ENCODE measurements at regions not wholly inside any gene's neighbourhood (a gene's known extent, or its start where the extent isn't known, plus 50 kb on each side); places are given as distances from the start of the nearest gene placed in this dataset.

DNA sequence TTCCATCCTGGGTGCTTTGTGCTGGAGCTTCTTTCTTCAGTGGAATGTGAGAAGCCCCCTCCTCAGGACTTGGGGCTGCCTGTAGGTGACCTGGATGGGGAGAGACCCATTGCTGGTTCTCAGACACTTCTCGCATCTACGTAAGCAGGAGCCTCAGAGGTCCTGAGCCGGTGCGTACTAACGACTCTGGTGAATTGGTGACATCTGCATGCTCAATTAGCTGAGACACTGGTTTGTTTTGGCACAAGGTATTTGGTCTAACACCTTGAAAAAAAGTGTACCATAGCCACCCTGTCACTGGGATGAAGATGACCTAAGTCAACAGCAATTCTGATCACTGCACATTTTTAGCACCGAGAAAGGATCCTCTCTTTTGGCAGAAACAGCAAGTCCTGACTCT, 57.7 kb downstream of the LRRC30 start:
- no peak for DNase-seq (ENCODE audit: low read depth in 3 of 3)

DNA sequence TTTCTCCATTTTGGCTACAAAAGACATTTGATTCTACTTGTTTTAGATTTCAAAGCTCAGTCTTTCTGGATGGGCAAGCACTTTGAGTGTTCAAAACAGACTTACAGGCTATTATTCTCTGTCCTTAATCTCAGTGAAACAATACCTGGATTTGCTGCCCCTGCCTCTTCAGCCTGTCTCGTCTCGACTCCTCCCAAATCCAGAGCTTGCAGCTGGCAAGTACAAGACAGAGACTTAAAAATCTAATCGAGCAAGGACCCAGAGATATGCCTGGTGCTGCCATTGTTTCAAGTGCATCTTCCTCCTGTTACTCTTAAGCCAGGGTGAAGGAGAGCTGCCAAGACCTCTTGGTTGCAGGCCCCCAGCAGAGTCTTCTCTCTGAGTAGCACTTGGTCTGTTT, 59.2 kb downstream of the LRRC30 start:
- DNase-seq (ENCODE audit: low read depth in 3 of 3) = no peak

DNA sequence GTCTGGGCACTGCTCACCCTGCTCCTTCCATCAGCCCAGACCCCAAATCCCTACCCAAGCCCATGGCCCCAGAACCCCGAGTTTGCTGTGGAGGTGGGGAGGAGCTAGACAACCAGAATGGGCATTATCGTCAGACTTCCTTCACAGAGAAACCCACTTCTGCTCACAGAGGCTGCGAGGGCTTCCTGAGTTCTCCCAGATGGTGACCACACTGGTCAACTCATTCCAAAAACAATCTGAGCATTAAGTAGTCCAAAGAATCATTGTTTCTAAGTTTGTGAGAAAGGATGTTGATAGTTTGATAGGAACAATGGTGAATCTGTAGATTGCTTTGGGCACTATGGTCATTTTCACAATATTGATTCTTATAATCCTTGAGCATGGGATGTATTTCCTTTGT, 60.2 kb downstream of the LRRC30 start:
- DNase-seq (ENCODE audit: low read depth in 3 of 3) = no peak

DNA sequence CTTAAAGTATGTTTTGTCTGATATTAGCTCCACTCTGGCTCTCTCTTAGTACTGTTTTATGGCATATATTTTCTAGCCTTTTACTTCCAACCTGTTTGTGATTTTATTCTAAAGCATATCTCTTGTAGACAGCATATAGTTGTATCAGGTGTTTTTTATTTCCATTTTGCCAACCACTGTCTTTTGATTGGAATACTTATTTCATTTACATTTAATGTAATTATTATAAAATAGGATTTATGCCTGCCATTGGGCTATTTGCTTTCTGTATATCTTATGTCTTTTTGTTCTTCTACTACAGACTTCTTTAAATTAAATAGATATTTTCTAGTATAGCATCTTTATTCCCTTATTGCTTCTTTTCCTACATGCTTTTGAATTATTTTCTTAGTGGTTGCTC, 67.3 kb downstream of the LRRC30 start:
- no peak for DNase-seq (ENCODE audit: low read depth in 3 of 3)

DNA sequence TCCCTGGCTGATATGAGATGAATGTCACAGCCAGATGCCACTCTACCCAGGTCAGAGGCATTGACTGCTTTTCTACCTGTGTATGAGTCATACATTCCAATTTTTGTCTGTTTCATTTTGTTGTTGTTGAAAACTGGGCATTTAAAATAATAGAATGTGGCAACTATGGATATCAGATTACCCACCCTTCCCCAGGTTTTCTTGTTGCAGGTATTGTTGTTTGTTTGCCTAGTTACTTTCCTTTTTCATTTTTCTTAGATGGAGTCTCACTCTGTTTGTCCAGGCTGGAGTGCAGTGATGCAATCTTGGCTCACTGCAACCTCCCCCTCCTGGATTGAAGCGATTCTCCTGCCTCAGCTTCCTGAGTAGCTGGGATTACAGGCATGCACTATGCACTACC, 70.2 kb downstream of the LRRC30 start:
- no peak for DNase-seq (ENCODE audit: low read depth in 3 of 3)

DNA sequence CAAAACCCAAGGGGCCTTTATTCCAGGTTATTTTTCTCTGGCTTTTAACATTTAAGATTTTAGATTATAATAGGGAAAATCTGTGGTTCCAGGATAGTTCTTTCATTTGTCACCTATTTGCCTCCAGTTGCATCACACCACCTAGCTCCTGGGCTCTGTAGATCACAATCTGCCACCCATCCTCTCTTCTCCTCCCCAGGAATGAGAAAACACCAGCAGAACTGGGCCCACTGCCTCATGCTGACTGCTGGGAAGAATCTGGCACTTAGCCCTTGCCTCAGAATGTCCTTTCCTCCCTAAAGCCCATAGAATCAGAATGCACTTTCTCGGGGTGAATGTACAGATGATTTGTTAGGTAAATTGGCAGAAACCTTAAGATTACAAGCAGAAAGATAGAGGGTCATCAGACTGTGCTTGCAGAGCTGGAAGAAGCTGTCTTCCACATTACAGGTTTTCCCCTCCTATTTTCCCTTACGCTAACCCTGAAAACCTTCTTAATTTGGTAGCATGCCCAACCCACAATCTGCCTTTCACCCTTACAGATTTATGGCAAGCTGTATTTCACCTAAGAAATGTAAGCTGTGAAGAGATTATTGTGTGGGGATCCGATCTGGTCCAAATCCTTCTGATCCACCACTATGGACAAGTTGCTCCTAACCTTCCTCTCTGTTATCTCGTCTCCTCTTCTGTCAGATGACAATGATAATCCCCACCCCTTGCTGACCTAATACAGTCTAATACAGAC, 72.6 kb downstream of the LRRC30 start:
- no peak for DNase-seq (ENCODE audit: low read depth in 3 of 3)

DNA sequence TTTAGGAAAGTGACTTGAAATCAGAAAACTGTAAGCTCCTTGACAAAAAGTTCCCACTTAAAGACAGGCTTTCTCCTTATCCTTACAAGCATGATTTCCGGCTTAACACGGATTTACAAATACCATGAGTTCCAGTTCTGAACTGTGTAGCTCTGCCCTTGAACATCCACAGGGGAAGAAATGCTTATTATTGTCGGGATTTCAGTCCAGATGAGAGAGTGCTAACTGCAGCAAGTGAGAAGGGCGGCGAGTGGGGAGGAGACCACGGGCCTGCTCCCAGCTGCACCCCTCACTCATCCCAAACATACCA, 73.1 kb downstream of the LRRC30 start:
- no peak for DNase-seq (ENCODE audit: low read depth in 3 of 3)

DNA sequence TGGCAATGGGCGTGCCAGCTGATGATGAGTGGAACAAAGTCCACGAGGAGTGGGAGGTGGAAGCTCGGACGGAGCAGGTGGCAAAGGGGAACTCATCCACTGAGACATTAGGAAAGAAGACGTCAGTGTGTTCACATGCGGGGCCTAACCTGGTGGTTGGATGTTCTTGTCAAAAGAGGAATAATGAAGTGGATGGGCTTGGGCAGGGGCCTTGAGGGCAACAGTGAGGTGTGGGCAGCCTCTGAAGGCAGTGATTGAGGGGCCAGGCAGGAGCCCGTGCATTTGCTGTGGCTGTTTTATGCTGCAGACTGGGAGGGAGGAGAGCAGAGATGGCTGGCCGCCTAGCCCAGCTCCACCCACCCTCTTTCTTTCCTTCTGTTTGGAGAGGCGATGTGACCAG, 74.5 kb downstream of the LRRC30 start:
- no peak for DNase-seq (ENCODE audit: low read depth in 3 of 3)

DNA sequence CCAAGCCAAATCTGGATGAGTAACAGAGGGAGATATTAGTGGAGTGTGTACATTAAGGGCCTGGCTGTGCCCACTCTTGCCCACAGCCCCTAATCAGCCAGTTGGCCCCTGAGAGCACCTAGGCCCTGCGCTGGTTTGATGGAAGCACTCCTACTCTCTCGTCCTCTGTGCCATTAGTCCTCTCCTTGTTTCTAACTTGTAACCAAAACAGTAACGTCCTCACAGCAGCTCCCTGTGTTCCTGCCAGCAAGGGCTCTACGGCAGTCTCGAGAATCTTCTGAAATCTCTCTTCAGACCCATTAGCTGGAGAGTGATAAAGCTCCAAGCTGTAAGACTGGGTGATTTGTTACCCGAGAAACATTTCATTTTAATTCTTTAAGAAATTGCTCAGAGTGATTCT, 76.1 kb downstream of the LRRC30 start:
- DNase-seq (ENCODE audit: low read depth in 3 of 3) = no peak

DNA sequence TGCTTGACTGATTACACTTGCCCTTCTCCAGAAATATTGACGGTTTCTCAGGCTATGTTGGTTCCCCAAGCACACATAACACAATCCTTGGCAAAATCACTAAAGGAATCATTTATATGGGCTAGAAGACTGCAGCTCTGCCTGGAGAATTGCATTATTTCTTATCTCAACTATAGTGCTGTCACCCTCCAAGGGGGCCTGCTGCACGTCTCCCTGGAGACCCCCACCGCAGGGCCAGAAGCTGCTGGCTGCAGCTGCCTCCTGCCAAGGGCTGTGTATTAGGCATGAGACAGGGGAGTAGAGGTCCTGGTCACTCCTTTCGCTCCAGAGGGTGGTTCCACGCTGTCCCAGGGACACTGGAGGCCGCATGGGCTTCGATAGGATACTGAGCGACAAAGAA, 76.6 kb downstream of the LRRC30 start:
- DNase-seq (ENCODE audit: low read depth in 3 of 3) = no peak

DNA sequence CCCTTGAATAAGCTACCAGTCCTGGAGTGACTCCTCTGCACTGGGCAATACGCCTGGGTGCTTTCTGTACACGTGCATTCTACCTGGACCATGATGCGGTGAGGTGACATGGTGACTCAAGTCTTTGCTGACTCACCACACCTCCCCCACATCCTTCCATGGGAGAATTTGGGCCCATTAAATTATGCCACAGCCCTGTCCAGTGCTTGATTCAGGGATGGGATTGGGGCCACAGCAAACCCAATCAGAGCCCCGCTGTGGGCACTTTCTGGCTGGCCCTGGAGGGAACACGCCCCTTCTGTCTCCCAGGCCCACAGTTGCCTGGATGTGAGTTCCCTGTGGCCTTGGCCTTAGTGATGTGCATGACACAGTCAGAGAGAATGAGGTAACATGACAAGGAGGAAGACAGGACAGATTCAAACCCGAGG, 86.9 kb downstream of the LRRC30 start:
- no peak for DNase-seq (ENCODE audit: low read depth in 3 of 3)

DNA sequence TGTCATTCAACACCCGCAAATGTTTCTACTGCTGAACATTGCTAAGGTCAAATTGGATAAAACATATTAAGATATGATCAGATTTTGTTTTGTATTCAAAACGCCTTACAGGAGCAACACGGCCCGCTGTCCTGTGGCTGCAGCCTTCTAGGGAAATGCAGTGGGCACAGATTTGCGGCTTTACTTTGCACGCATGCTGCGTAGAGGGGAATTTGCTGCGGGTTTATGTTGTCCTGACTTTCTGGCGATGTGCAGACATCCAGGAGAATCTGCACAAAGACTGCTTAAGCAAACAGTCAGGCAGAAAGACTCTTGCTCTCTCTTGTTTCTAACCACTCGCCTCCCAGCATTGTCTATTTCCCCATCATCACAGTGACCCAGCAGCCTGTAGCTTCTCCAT, 88.3 kb downstream of the LRRC30 start:
- no peak for DNase-seq (ENCODE audit: low read depth in 3 of 3)

DNA sequence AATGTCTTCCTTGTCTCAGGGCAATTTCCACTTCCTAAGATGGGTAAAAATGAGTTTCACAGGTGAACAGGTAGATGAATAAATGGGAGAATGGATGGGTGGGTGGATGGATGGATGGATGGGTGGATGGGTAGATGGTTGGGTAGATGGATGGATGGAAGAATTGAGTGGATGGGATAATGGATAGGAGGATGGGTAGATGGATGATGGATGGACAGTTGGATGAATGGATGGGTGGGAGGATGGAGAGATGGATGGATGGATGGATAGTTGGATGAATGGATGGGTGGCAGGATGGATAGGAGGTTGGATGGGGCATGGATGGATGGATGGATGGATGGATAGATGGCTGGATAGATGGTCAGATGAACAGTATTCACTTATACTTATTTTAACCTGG, 90.9 kb downstream of the LRRC30 start:
- DNase-seq (ENCODE audit: low read depth in 3 of 3) = no peak

DNA sequence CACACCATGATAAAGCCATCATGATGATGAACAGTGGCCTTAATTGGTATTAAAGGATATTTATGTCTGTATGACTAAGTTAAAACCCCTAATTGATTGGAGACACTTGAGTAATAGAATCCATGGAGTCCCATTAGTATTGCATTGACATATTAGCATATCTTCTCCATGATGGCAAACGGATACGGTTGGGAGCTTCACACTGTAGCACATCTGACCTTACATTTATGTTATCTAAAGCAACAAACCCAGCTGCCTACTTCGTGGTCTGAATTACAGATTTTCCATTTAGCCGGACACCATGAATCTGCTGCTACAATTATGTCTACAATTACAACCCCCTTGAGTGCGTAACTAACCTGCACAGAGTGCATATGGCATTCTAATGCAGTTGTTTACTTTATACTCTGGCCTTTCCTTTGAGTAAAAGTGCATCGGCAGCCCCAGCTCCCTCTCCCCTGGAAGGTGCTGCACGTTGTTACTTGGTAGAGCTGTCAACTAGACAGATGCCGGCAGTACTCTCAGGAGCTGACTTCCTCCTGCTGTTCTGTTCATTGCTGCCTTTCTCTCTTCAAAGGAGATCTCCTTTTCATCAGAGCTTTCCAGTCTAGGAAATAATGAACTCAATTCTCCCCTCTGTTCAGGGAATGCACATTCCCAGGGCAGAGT, 92.1 kb downstream of the LRRC30 start:
- DNase-seq (ENCODE audit: low read depth in 3 of 3) = no peak

DNA sequence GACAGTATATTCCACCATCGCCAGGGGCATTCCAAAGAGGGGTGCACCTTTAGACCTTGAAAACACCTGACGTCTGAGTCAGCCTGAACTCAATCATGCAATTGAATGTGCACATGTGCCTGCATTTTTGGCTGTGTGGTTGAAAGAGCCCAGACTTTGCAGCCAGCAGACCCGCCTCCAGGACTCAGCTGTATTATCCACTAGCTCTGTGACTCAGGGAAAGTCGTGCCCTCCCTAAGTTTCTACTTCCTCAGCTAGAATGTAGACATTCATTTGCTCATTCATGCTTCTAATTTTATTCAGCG, 94.2 kb downstream of the LRRC30 start:
- DNase-seq (ENCODE audit: low read depth in 3 of 3) = no peak

DNA sequence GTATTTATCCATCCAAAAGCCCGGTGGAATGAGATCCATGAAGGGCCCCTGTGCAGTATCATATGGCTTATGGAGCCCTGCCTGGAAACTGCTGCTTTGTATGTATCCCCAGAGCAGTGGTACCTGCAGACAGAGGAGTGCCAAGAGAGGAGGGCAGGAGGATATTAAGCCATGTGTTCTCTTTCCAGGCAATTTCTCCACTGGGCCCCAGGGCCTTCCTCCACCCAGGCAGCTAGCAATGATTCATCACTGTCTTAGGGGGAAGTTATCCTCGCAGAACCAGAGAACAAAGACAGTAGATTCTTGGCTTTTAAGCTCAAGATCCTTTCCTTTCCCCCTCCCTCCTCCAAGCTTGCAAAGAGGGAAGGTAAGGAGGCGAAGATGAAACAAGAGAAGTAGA, 98.1 kb downstream of the LRRC30 start:
- no peak for DNase-seq (ENCODE audit: low read depth in 3 of 3)

DNA sequence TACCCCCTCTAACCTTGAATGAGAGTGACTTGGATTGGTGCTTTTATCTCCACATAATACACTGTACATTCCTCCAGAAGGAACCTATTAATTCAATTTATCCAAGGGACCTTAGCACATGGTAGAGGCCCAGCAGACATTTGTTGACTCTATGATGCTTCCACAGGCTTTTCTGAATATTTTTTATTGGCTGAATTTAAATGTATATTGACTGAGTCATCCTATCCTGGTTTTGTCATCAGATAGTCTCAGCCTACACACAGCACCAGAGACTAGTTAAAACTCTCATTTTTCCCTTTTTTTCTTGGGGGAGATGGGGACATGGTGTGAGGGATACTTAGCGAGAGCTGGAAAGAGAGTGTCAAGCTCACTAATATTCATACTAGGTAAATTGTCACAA, 101.6 kb downstream of the LRRC30 start:
- DNase-seq (ENCODE audit: low read depth in 3 of 3) = no peak

DNA sequence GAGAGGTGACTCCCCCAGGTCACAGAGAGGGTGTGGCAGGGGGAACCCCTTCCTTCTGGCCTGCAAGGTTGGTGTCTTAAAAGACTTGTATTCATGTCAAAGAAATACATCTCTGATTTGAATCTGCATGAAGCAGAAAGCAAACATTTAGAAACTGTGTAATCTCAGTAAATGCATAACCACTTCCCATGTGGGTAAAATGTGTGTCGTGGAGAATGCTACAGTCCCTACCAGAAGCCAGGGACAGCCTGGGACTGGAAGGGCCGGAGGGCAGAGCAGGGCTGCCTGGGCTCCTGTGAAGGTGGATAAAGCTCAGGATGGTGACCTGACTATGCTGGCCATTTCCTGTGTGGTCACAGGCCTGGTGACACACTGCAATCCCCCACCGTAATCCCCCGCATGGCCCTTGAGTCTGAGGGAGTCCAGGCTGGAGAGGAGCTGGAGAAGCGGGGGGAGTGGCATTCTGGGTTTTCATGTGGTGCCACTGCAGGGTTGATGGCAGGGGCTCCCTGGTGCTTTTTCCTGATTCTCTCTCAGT, 102.2 kb downstream of the LRRC30 start:
- no peak for DNase-seq (ENCODE audit: low read depth in 3 of 3)

DNA sequence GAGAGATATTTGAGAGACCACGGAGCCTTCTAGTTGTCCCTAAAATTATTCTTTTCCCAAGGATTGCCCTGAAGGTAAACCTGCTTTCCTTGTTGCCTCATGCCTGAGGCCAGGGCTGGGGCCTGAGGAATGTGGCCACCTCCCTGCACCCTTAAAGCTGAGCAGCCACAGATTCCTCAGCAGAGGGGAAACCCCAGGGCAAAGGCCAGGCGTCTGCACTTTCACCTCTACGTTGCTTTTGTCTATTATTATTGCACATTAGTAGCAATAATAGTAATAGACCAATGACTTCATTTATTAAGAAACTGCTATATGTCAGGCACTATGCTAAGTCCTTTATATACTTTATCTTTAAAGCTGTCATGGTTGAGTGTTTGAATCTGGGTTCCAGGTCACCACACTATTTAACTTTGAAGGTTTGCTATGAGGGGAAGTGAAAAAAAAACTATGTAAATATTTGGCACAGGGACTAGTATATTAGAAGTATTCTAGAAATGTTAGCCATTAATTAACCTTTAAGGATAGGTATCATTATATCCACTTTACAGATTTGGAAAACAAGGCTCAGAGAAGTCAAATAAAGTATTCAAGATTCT, 104.2 kb downstream of the LRRC30 start:
- DNase-seq (ENCODE audit: low read depth in 3 of 3) = no peak

DNA sequence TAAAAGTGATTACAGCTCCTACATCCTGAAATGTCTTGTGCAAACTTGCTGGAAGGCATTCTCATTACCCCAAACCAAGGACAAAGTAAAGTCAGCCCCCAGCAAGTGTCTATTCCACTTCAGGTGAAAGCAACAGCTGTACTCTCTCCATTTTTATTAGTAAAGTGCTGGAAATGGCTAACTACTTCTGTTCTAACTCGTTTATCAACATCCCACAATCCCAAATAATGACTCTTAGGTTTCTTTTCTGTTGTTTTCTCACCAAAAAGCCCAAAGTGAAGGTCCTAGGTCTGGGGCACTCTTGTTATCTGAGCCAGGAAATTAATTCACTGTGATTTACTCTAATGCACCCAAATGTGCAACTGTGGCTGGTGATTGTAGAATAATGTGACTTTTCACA, 105.7 kb downstream of the LRRC30 start:
- no peak for DNase-seq (ENCODE audit: low read depth in 3 of 3)

DNA sequence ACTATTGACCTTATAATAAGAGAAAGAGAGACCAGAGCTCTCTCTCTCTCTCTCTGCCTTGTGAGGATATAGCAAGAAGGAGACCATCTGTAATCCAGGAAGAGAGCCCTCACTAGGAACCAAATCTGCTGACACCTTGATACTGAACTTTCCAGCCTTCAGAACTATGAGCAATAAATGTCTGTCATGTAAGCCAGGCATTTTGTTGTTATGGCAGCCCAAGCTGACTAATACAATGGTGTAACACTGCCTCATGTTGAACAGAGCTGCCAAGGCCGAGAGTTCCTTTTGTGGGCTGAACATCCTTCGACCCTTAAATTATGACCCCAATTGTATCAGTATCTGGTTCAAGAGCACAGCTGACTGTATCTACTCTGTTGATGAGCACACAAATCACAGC, 108.0 kb downstream of the LRRC30 start:
- DNase-seq (ENCODE audit: low read depth in 3 of 3) = no peak

DNA sequence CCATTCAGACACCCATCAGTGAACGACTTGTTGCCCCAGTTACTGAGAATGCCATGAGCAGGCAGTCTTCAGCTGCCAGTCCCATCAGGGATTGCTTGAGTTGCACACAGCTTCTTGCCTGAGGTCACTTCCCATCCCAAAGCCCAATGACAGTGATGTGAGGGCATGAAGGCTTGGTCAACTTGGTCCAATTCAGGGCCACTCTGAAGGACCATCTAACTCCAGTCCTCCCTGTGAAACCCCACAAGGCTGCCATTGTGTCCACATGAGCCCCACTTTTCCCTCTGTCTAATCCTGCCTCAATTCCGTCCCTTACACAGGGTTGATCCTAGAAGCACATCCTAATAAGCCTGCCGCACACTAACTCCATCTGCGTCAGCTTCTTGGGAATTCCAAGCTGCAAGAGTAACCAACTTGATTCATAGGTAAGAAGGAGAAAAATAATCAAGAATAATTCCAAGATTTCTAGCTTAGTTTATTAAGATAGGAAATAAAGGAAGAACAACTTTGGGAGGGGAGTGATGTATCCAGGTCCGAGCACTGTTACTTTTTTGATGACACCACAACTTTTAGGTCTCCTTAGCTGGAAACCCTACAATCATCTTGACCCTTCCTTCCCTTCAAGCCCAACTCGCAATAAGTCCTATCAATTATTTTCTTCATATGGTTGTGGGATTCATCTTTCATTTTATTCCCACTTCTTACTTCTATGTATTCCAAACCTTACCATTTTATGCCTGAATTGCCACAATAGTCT, 110.9 kb downstream of the LRRC30 start:
- no peak for DNase-seq (ENCODE audit: low read depth in 3 of 3)

All from stimulated activated CD4-positive, alpha-beta T cell treated with anti-CD3 and anti-CD28 coated beads, TNF-alpha, amount 100 ng/mL, for 48 hours (primary cell).